Muscle of leg (tissue), 3 donors: ENCODE measurements at regions not wholly inside any gene's neighbourhood (a gene's known extent, or its start where the extent isn't known, plus 50 kb on each side); places are given as distances from the start of the nearest gene placed in this dataset.
"Not testable (repeated sequence)": the region's sequence is repeated elsewhere in the genome, so short reads cannot be mapped to it uniquely, and the experiment has no call there.

Experiments
- DNase-seq: peaks from one replicate; pipeline ENCODE4 v3.0.0; 2013
- H3K27ac ChIP-seq: one replicate; pipeline ENCODE4 v1.5.1; 2013; ENCODE audit warnings: mild to moderate bottlenecking, low read length, control low read depth
- H3K27me3 ChIP-seq: one replicate; pipeline ENCODE4 v1.6.1; 2013; ENCODE audit warnings: low read length; ENCODE audit not compliant: control insufficient read depth, insufficient read depth
- H3K36me3 ChIP-seq: one replicate; pipeline ENCODE4 v1.6.1; 2013; ENCODE audit warnings: low read length; ENCODE audit not compliant: control insufficient read depth, insufficient read depth
- H3K4me1 ChIP-seq: one replicate; pipeline ENCODE4 v1.6.1; 2013; ENCODE audit warnings: low read length; ENCODE audit not compliant: control insufficient read depth, insufficient read depth
- H3K4me3 ChIP-seq: one replicate; pipeline ENCODE4 v1.5.1; 2013; ENCODE audit warnings: low read length, control low read depth
- H3K9me3 ChIP-seq: replicated peaks from 2 replicates; pipeline ENCODE4 v1.6.1; 2013; ENCODE audit warnings: low read depth, low read length; ENCODE audit not compliant: control insufficient read depth
- WGBS: methylation state at CpG from one replicate; pipeline ENCODE4 v1.1.5; 2013; ENCODE audit warnings: missing lambda C conversion rate; ENCODE audit not compliant: insufficient coverage; 5-methylcytosine and 5-hydroxymethylcytosine counted together

DNA sequence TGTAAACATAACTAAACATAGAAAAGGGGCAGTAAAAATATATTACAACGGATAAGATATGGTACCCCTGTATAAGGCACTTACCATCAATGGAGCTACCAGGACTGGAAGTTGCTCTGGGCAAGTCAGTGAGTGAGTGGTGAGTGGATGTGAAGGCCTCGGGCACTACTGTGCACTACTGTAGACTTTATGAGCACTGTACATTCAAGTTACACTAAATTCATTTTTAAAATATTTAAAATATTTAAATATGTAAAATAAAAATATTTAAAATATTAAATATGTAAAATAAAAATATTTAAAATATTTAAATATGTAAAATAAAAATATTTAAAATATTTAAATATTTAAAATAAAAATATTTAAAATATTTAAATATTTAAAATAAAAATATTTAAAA lies 73.6 kb downstream of the KLF15 start:
- Histone ChIP-seq H3K4me1 (peaks cover 14% of the 10 kb centered on the region), H3K27me3 (peaks cover 22% of the 10 kb centered on the region)
- not testable (repeated sequence) for H3K9me3 ChIP-seq, H3K27ac ChIP-seq, H3K36me3 ChIP-seq, H3K4me3 ChIP-seq, DNase-seq
- WGBS = no CpG with 5 or more reads among the region's 2 CpGs

DNA sequence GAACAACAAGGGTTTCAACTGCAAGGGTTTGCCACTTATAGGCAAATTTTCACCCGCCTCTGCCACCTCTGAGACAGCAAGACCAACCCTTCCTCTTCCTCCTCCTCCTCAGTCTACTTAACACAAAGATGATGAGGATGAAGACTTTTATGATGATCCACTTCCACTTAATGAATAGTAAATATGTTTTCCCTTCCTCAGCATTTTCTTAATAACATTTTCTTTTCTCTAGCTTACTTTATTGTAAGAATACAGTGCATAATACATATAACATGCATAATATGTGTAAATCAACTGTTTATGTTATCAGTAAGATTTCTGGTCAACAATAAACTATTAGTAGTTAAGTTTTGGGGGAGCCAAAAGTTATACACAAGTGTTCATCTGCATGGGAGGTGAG lies 77.4 kb downstream of the KLF15 start:
- DNase-seq = no peak
- no peaks in the 10 kb centered on the region for H3K27me3 ChIP-seq
- no CpG with 5 or more reads among the region's 1 CpG for WGBS
- no peaks in the 10 kb centered on the region for H3K9me3 ChIP-seq
- no peaks in the 10 kb centered on the region for H3K4me1 ChIP-seq
- no peak overlapping the region for H3K27ac ChIP-seq
- no peak overlapping the region for H3K4me3 ChIP-seq
- H3K36me3 ChIP-seq = no peaks in the 10 kb centered on the region

DNA sequence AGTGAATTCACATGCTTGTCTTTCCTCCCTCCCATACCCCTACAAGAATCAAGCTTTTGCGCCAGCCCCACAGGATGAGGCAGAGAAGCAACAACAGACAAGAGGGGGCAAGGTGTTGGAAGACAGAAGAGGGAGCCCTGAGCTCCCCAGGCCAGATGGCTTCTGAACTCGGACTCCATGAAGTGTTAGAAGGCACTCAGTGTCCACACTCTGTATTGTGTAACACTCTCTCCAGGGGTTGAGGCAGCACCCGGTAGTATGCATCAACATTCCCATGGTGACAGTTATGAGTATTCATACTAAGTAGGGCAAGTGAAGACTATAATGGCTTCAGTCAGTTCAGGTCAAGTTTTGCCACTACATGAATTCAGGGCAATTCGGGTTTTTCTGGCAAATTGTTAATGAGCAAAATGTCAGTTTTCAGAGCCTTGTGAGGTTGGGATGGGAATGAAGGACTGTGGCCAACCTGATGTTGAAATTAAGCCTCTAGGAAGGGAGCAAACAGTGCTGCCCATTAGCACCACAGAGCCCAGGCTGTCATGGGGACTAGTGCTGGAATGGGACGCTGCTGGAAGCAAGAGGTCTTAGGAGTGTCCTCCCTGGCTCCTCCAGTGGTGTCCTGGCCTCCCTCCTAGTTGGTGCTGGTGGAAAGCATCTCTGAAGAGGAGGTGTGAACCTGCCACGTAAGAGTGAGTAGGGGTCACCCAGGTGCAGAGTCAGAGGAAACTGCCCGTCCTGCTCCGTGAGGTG lies 79.4 kb downstream of the KLF15 start:
- Histone ChIP-seq H3K36me3 (no peaks in the 10 kb centered on the region), H3K9me3 (no peaks in the 10 kb centered on the region), H3K4me1 (no peaks in the 10 kb centered on the region), H3K27me3 (peaks cover 6% of the 10 kb centered on the region), H3K27ac (no peak overlapping the region), H3K4me3 (no peak overlapping the region)
- WGBS = 68% methylated on average over 4 of the region's 8 CpGs
- DNase-seq = no peak

DNA sequence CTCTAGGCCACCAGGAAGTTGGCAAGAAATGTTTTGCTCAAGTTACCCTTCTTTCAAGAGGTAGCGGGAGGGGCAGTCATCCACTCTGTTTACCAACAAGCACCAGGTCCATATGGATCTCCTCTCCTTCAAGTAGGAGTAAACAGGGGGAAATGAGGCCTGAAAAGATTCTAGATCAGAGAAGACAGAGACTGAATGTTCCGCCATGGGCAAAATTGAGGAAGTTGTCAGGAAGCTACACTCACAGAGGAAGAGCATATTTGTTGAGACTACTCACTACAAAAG lies 81.6 kb downstream of the KLF15 start:
- no peak overlapping the region for H3K4me3 ChIP-seq
- H3K36me3 ChIP-seq = no peaks in the 10 kb centered on the region
- DNase-seq = no peak
- H3K9me3 ChIP-seq = no peaks in the 10 kb centered on the region
- H3K27ac ChIP-seq = no peak overlapping the region
- H3K27me3 ChIP-seq = peaks cover 9% of the 10 kb centered on the region
- WGBS = no CpG with 5 or more reads among the region's 2 CpGs
- no peaks in the 10 kb centered on the region for H3K4me1 ChIP-seq

DNA sequence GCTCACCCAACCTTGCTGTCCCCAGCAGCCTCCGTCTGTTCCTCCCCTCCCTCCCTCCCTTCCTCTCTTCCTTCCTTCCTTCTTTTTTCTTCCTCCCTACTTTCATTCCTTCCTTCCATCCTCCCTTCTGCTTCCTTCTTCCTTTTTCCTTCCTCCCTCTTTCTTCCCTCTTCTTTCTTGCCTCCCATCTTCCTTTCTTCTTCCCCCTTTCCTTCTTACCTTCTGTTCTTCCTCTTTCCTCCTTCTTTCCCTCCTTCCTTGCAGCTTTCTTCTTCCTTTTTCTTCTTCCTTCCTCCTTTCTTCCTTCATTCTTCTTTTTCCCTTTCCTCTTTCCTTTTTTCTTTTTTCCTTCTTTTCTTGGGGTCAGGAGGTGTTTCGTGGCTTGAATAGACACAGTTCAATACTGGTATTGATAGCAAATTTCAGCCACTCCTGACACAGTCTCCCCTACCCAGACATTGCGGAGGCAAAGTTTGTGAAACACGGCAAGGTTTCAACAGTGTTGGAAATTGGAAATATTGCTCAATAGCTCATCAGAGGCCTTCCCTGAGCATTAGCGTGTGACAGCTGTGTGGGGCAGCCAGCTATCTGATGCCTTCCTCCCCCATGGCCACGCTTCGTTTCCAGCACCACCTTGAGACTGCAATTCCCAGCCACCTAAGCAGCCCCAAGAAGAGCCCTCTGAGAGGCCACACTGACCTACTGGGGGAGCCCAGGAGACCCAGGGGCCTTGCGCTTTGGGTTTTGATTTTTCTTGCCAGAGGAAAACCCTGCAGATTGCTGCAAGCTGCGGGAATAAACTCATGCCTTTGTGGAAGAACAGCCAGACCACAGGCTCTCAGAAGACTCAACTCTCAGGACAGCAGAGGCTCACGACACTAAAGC lies 82.2 kb downstream of the KLF15 start:
- H3K4me1 ChIP-seq = peaks cover 3% of the 10 kb centered on the region
- 66% methylated on average over 5 of the region's 10 CpGs for WGBS
- no peak for DNase-seq
- no peaks in the 10 kb centered on the region for H3K36me3 ChIP-seq
- H3K27me3 ChIP-seq = peaks cover 9% of the 10 kb centered on the region
- H3K27ac ChIP-seq = no peak overlapping the region
- no peak overlapping the region for H3K4me3 ChIP-seq
- H3K9me3 ChIP-seq = no peaks in the 10 kb centered on the region

DNA sequence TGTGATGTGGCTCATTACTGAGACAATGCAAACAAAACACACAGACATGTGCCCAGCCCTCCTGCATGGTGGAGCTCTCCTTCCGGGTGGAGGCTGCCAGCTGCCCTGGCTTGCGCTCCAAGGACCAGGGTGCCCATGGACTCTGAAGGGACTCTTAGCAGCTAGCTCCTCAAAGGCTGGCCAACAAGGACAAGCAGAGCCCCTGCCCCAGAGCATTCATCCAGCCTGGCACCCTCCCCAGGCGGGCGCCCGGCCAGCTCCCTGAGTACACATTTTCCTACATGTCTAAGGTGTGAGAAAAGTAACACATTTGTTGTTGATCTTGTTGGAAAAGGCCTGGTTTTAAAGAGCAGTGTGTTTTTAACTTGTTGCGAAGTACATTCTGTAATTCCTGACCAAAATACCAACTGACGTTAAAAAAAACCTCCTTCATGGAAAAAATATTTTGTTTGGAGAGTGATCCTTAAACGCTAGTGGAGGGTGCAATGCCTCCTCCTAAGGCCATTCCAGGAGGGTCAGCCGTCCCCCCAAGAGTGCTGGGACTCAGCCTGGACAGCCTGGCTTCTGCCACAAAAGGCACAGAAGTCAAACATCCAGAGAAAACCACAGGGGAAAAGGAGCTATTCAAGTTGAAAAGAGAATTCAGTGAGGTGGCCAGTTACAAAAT lies 86.9 kb downstream of the KLF15 start:
- Histone ChIP-seq H3K36me3 (no peaks in the 10 kb centered on the region), H3K9me3 (no peaks in the 10 kb centered on the region), H3K27me3 (peaks cover 21% of the 10 kb centered on the region), H3K27ac (no peak overlapping the region), H3K4me1 (peaks cover 15% of the 10 kb centered on the region), H3K4me3 (no peak overlapping the region)
- DNase-seq = peak; percentile 49
- 67% methylated on average over 4 of the region's 9 CpGs for WGBS

DNA sequence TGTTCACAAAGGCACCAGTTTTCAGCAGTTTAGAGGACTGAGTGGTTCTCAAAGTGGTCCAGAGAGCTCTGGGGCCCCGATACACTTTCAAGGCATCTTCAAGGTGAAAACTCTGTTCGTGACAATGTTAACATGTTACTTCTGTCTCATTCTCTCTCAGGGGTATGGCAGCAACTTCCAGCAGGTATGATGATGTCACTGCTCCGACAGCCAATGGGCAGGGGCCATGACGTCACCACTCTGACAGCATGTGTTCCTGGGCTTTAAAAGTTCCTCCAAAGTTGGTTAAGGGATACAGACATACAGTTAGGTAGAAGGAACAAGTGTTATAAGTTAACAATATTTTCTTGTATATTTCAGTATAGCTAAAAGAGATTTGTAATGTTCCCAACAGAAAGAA lies 87.9 kb downstream of the KLF15 start:
- 88% methylated on average over 2 of the region's 4 CpGs for WGBS
- DNase-seq = no peak
- H3K4me3 ChIP-seq = no peak overlapping the region
- peaks cover 23% of the 10 kb centered on the region for H3K27me3 ChIP-seq
- no peaks in the 10 kb centered on the region for H3K36me3 ChIP-seq
- no peaks in the 10 kb centered on the region for H3K9me3 ChIP-seq
- H3K4me1 ChIP-seq = peaks cover 15% of the 10 kb centered on the region
- no peak overlapping the region for H3K27ac ChIP-seq

DNA sequence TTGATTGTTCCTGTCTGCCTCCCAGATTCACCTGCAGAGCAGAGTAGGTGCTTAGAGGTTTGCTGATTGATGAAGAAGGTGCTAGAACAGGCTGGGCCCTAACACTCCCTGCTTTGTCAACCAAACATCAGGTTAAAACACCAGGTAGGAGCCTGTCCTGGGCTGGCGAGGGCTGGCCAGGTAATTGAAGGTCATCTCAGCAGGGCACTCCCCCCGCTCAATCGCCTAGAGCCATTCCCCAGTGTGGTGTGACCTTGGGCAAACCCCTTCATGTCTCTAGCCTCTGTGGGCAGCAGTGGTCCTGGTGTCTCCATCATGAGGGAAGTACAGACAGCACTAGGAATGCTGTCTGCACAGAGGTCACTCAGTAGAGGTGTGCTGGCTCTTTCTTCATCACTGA lies 88.3 kb downstream of the KLF15 start:
- no peak overlapping the region for H3K27ac ChIP-seq

DNA sequence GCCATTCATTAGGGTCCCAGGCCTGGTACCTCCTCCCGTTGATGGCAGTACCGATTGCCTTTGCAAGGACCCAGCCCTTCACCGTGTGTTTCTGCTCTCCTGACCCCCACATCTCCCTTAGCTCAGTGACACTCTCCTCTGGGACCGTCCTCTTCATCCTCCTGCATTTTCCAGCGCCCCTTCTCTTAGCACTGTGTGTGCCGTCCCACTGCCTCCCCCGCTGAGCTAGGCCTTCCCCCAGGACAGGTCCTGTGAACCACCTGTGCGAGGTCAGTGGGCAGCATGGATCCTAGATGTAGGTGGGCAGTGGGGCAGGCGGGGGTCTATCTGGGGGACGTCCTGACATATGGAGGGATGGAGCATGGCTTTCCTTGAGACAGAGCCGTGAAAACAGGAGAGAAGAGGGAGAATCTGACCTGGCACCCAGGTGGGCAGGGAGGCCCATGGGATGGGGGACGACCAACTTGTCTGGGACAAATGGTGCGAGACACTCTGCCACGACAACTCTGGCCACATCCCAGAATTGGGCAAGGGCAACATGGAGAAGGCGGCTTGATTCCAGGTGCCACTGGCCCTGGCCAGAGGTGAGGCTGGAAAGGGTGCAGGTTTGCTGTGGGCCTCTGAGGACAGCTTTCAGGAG lies 87.7 kb upstream of the ALDH1L1 start:
- Histone ChIP-seq H3K4me3 (no peak overlapping the region), H3K4me1 (peaks cover 15% of the 10 kb centered on the region), H3K27me3 (peaks cover 20% of the 10 kb centered on the region), H3K27ac (no peak overlapping the region), H3K36me3 (no peaks in the 10 kb centered on the region), H3K9me3 (no peaks in the 10 kb centered on the region)
- no peak for DNase-seq
- WGBS = 58% methylated on average over 11 of the region's 15 CpGs

More for the DNA sequence above, 88.3 kb downstream of the KLF15 start:
- Histone ChIP-seq H3K4me3 (no peak overlapping the region), H3K36me3 (no peaks in the 10 kb centered on the region), H3K4me1 (peaks cover 15% of the 10 kb centered on the region), H3K27me3 (peaks cover 22% of the 10 kb centered on the region), H3K9me3 (no peaks in the 10 kb centered on the region)
- 97% methylated on average over 3 of the region's 3 CpGs for WGBS
- no peak for DNase-seq
